ENCODE measurements at regions not wholly inside any gene's neighbourhood (a gene's known extent, or its start where the extent isn't known, plus 50 kb on each side); places are given as distances from the start of the nearest gene placed in this dataset.

DNA sequence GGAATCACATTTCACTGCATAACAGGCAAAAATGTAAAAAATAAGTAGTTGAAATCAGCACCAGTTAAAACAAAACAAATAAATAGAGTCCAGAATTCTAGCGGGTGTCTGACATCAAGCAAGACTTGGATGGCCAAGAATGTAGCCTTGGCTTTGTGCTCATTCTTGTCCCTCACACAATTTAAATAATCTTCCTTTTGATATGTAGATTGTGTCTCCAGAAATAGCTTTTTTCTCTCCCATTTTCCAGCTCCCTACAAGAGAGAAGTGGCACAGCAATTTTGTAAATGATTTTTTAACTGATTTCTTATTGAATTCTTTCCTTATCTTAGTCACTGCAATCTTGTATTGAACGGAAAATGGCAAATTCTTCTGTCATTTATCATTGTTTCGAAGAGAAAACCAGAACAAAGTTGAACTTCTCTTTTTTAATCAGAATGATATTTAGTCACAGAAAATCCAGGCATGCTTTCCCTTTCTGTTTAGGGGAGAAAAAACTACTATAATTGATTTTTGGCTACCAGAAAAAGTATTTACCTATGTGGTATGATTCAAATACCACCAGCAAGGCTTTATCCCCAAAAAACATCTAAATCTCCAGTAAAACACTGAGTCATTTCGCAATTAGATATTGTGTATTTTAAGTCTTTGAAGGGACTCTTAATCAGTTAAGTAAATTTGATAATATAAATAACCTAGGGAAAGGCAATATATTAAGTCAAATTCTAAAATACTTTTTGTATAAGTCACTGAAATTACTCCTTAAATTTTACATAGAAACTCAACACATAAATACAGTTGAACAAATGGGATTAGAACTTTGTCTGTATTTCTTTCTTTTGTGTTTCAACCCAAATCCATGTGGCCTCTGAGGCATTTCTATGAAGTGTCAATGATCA is 481.7 kb downstream of the GBE1 start:
- no peaks in the 10 kb centered on the region for H3K9me3 ChIP-seq
- no peak for TF ChIP-seq POLR2AphosphoS5 (IDR thresholded peaks at IDR 0.05)
- TF ChIP-seq POLR2A (IDR thresholded peaks at IDR 0.05; ENCODE audit: low read depth), result no peak
- TF ChIP-seq, protein P1, sequence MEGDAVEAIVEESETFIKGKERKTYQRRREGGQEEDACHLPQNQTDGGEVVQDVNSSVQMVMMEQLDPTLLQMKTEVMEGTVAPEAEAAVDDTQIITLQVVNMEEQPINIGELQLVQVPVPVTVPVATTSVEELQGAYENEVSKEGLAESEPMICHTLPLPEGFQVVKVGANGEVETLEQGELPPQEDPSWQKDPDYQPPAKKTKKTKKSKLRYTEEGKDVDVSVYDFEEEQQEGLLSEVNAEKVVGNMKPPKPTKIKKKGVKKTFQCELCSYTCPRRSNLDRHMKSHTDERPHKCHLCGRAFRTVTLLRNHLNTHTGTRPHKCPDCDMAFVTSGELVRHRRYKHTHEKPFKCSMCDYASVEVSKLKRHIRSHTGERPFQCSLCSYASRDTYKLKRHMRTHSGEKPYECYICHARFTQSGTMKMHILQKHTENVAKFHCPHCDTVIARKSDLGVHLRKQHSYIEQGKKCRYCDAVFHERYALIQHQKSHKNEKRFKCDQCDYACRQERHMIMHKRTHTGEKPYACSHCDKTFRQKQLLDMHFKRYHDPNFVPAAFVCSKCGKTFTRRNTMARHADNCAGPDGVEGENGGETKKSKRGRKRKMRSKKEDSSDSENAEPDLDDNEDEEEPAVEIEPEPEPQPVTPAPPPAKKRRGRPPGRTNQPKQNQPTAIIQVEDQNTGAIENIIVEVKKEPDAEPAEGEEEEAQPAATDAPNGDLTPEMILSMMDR (IDR thresholded peaks at IDR 0.05), result no peak
- TF ChIP-seq EP300 (IDR thresholded peaks at IDR 0.05), result no peak

DNA sequence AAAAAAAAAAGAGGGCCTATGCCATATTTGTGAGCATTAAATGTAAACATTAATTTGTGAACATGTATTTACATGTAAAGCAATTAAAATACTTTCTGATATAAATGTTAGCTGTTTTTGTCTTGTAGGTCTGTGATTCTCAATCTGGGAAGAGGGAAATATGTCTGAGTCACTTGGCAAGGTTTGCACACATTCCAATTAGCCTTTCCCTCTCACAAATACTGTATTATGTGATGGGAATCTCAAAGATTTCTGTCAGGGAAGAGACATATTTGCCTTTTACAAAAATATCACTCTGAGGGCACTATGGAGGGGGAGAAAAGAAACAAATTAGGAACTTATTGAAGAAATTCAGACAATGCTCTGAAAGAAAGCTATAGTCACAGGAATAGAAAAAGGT is 483.6 kb downstream of the GBE1 start:
- TF ChIP-seq POLR2A (IDR thresholded peaks at IDR 0.05; ENCODE audit: low read depth) (no peak), POLR2AphosphoS5 (IDR thresholded peaks at IDR 0.05) (no peak)
- Histone ChIP-seq H3K27me3 (no peaks in the 10 kb centered on the region), H3K4me3 (no peak overlapping the region), H3K4me1 (no peaks in the 10 kb centered on the region), H3K36me3 (no peaks in the 10 kb centered on the region), H3K27ac (replicated peaks in 1 of 4) (no peak overlapping the region), H3K9me3 (no peaks in the 10 kb centered on the region)
- DNase-seq (ENCODE audit: extremely low spot score), result no peak
- intact Hi-C loops (cut with DNase I), result no loop called here

More for the DNA sequence above, 481.7 kb downstream of the GBE1 start:
- 69% methylated on average over 4 of the region's 4 CpGs for WGBS
- H3K27me3 ChIP-seq, result no peaks in the 10 kb centered on the region
- no peak overlapping the region for H3K27ac ChIP-seq (replicated peaks in 1 of 4)
- no peaks in the 10 kb centered on the region for H3K36me3 ChIP-seq
- intact Hi-C loops (cut with DNase I), result no loop called here
- no peak overlapping the region for H3K4me3 ChIP-seq
- no peak for DNase-seq (ENCODE audit: extremely low spot score)
- no peaks in the 10 kb centered on the region for H3K4me1 ChIP-seq

DNA sequence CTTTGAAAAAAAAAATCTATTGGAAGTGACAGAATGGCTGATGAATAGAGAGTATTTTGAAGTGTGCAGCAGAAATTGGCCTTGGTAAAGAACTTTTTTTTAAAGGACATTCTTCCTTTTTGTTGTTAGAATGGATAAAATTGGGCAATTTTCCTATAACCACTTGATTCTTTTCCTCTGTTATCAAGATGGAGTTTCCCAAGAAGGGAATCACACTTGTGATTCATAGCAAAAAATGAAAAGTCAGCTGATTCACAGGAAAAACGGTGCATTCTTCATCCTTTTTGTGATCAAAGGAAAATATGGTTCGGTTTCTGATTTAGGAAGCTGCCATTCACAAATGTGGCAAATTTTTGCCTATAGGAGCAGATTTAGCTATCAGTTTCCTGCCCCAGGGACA is 486.8 kb downstream of the GBE1 start:
- 96% methylated on average over 2 of the region's 2 CpGs for WGBS
- no peaks in the 10 kb centered on the region for H3K9me3 ChIP-seq
- no peak overlapping the region for H3K27ac ChIP-seq (replicated peaks in 1 of 4)
- no peaks in the 10 kb centered on the region for H3K27me3 ChIP-seq
- TF ChIP-seq POLR2AphosphoS5 (IDR thresholded peaks at IDR 0.05), result no peak
- no peak for TF ChIP-seq EP300 (IDR thresholded peaks at IDR 0.05)
- TF ChIP-seq POLR2A (IDR thresholded peaks at IDR 0.05; ENCODE audit: low read depth), result no peak
- TF ChIP-seq, protein P1 (IDR thresholded peaks at IDR 0.05), result no peak
- H3K4me1 ChIP-seq, result no peaks in the 10 kb centered on the region
- DNase-seq (ENCODE audit: extremely low spot score), result no peak
- no peaks in the 10 kb centered on the region for H3K36me3 ChIP-seq
- no peak overlapping the region for H3K4me3 ChIP-seq
- intact Hi-C loops (cut with DNase I), result no loop called here

DNA sequence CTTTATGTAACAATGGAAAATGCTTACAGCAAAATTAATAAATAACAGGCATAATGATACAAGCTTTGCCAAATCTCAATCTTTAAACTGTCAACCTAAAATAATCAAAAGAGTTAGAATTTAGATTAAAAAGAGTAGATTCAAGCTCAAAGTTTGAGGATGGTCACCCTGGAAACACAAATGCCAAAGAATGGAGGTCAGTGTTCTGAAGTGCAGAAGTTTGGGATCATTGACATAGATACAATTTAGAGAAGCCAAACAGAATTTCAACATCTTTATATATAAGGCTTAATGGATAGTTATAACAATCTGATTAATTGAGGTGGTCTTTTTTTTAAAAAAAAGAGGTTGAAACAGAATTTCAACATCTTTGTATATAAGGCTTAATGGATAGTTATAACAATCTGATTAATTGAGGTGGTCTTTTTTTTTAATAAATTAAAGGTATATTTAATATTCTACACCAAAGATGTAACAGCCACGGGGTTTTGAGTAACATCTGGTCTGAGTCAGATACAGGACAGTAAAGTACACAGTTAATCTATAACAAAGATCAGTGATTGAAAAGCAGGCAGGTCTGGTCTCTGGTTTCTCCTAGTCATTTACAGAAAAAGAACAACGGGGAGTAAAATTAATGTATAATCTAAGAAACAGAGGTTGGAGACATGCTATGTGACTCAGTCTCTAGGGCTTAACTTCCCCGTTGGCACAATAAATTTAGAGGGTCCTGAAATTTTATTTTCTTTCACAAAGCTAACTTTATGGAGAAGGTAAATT is 490.7 kb downstream of the GBE1 start:
- intact Hi-C loops (cut with DNase I), result no loop called here
- no peak for DNase-seq (ENCODE audit: extremely low spot score)

More for the DNA sequence above, 490.7 kb downstream of the GBE1 start:
- no peak overlapping the region for H3K4me3 ChIP-seq
- 41% methylated on average over 3 of the region's 3 CpGs for WGBS
- no peaks in the 10 kb centered on the region for H3K36me3 ChIP-seq
- TF ChIP-seq POLR2A (IDR thresholded peaks at IDR 0.05; ENCODE audit: low read depth), result no peak
- TF ChIP-seq EP300 (IDR thresholded peaks at IDR 0.05), result no peak
- TF ChIP-seq POLR2AphosphoS5 (IDR thresholded peaks at IDR 0.05), result no peak
- TF ChIP-seq, protein P1 (IDR thresholded peaks at IDR 0.05), result no peak
- no peak overlapping the region for H3K27ac ChIP-seq (replicated peaks in 1 of 4)
- no peaks in the 10 kb centered on the region for H3K27me3 ChIP-seq
- no peaks in the 10 kb centered on the region for H3K9me3 ChIP-seq
- H3K4me1 ChIP-seq, result no peaks in the 10 kb centered on the region

Measured in esophagus muscularis mucosa (tissue), 4 donors.